Tibial nerve (tissue), 4 donors: ENCODE measurements at regions not wholly inside any gene's neighbourhood (a gene's known extent, or its start where the extent isn't known, plus 50 kb on each side); places are given as distances from the start of the nearest gene placed in this dataset.

Experiments used
- DNase-seq, 2 donors: peaks; one replicate each; pipeline ENCODE4 v3.0.0-alpha.2; 2019; ENCODE audit warnings: low spot score in 2 of 2
- H3K27ac ChIP-seq, 4 donors: fragments of 200-600 bp; sonication (generic) in 3 of 4; one replicate each; pipeline ENCODE4 v1.5.1; 2017 to 2019; ENCODE audit warnings: mild to moderate bottlenecking in 1 of 4
- H3K27me3 ChIP-seq, 2 donors: fragments of 200-600 bp; sonication (generic) in 1 of 2; one replicate each; pipeline versions ENCODE4 v1.5.1 to v1.6.0; 2017 to 2019
- H3K36me3 ChIP-seq, 3 donors: fragments of 200-600 bp; sonication (generic); one replicate each; pipeline ENCODE4 v1.5.1; 2018 to 2019
- H3K4me1 ChIP-seq, 4 donors: fragments of 200-600 bp; sonication (generic) in 3 of 4; one replicate each; pipeline ENCODE4 v1.5.1; 2017 to 2019
- H3K4me3 ChIP-seq, 4 donors: fragments of 200-600 bp; sonication (generic) in 3 of 4; one replicate each; pipeline ENCODE4 v1.5.1; 2017 to 2019; ENCODE audit warnings: mild to moderate bottlenecking in 1 of 4, moderate library complexity in 1 of 4
- H3K9me3 ChIP-seq, 4 donors: fragments of 200-600 bp; sonication (generic) in 3 of 4; one replicate each; pipeline ENCODE4 v1.5.1; 2017 to 2019
- EP300 ChIP-seq, 2 donors: sonication (generic); formaldehyde crosslinking; IDR thresholded peaks; one replicate each; pipeline ENCODE4 v1.6.1; 2017; ENCODE audit warnings: antibody characterized with exemption in 2 of 2, mild to moderate bottlenecking in 1 of 2
- POLR2A ChIP-seq, 2 donors: fragments of 450-650 bp; IDR thresholded peaks; one replicate each; pipeline ENCODE4 v1.6.1; 2017; ENCODE audit warnings: antibody characterized with exemption in 2 of 2, mild to moderate bottlenecking in 2 of 2, moderate library complexity in 2 of 2
- WGBS, 2 donors: methylation state at CpG; one replicate each; pipeline ENCODE4 v1.1.5; 2018; 5-methylcytosine and 5-hydroxymethylcytosine counted together
- TF ChIP-seq, protein P1 (sequence below), 5 experiments: fragments of 200-600 bp in 3 of 5; fragments of 450-650 bp in 2 of 5; sonication (generic) in 3 of 5; IDR thresholded peaks; one replicate each; pipeline ENCODE4 v1.5.1; 2016 to 2019; ENCODE audit warnings: antibody characterized with exemption in 5 of 5, mild to moderate bottlenecking in 3 of 5, moderate library complexity in 2 of 5

DNA sequence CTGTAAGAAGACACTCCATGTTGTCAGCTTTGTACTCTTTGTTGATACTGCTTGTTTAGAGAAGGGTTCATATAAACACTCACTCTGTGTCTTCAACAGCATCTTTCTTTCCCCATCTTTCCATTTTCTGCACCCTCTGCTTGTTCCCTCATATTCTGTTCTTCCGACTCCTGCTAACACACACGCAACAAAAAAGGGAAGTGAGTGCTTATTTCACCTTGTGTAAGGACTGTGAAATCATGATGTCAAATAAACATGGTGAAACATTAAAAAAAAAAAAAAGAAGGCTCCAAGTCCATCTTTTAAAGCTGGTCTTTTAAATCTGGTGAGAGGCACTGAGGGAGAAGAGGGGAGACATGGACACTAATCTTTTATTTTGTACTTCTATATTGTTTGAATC is 145.4 kb downstream of the RPAP3 start:
- Histone ChIP-seq H3K4me1 (no peaks in the 10 kb centered on the region), H3K27ac (no peak overlapping the region), H3K27me3 (no peaks in the 10 kb centered on the region), H3K9me3 (no peaks in the 10 kb centered on the region), H3K36me3 (no peaks in the 10 kb centered on the region), H3K4me3 (no peak overlapping the region)
- WGBS, 2 donors: 83 to 87% methylated on average over 2 of the region's 2 CpGs
- no peak for DNase-seq
- TF ChIP-seq POLR2A (IDR thresholded peaks at IDR 0.05) (no peak), EP300 (IDR thresholded peaks at IDR 0.05) (no peak)
- TF ChIP-seq, protein P1, sequence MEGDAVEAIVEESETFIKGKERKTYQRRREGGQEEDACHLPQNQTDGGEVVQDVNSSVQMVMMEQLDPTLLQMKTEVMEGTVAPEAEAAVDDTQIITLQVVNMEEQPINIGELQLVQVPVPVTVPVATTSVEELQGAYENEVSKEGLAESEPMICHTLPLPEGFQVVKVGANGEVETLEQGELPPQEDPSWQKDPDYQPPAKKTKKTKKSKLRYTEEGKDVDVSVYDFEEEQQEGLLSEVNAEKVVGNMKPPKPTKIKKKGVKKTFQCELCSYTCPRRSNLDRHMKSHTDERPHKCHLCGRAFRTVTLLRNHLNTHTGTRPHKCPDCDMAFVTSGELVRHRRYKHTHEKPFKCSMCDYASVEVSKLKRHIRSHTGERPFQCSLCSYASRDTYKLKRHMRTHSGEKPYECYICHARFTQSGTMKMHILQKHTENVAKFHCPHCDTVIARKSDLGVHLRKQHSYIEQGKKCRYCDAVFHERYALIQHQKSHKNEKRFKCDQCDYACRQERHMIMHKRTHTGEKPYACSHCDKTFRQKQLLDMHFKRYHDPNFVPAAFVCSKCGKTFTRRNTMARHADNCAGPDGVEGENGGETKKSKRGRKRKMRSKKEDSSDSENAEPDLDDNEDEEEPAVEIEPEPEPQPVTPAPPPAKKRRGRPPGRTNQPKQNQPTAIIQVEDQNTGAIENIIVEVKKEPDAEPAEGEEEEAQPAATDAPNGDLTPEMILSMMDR (IDR thresholded peaks at IDR 0.05): no peak

DNA sequence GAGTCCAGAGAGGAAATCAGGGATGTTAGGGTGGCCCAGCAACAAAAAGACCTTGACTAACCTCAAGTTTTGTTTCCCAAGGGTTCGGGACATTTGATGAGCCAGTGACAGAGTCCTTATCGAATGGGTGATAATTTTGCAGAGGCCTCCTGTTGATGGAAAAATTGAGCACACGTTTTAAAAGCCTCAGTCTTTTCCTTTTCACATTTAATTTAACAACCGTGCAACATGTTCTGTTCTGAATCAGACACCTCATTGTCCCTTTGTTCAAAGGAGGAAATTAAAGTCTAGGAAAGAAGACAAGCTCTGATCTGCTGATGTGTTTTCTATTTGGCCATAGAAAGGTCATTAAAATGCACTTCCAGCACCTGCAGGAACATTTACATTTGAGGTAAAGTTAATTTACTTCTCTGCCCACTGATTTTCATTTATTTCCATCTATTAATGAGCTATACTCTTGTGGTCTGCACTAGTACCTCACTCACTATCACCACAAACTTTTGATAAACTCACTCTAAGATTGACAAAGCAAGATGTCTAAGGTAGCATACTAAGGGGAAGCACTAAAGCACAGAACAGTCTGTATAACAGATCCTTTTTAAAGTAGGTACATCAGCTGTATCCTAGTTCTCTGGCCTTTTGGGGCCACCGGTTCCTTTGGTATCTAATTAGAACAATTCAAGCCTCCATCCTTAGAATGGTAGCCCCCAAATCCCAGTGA is 147.0 kb downstream of the RPAP3 start:
- DNase-seq: no peak
- H3K36me3 ChIP-seq: no peaks in the 10 kb centered on the region
- no peaks in the 10 kb centered on the region for H3K4me1 ChIP-seq
- H3K27me3 ChIP-seq: no peaks in the 10 kb centered on the region
- H3K27ac ChIP-seq: no peak overlapping the region
- H3K9me3 ChIP-seq: no peaks in the 10 kb centered on the region
- WGBS, 2 donors: 59 to 60% methylated on average over 5 of the region's 5 CpGs
- H3K4me3 ChIP-seq: no peak overlapping the region
- TF ChIP-seq, protein P1 (IDR thresholded peaks at IDR 0.05): no peak
- TF ChIP-seq EP300 (IDR thresholded peaks at IDR 0.05) (no peak), POLR2A (IDR thresholded peaks at IDR 0.05) (no peak)

DNA sequence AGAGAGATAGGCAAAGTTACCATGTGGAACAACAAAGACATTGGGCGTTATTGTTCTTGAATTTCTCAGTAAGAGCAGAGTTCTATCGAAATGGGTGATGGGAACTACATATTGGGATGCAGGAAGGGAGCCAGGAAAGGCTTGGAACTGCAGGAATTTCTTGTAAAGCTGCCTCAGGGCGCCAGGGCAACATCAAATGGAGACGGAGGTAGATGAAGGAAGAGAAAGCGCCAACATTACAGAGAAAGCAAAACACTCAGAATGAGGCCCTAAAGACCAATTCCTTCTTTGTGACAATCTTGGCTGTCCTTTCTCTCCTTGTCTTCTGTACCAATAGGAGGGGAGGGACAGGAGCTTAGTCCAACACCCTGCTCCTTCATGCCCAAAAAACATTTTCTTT is 148.4 kb downstream of the RPAP3 start:
- no peak for TF ChIP-seq EP300 (IDR thresholded peaks at IDR 0.05)
- TF ChIP-seq POLR2A (IDR thresholded peaks at IDR 0.05): no peak
- TF ChIP-seq, protein P1 (IDR thresholded peaks at IDR 0.05): no peak
- WGBS, 2 donors: 59 to 64% methylated on average over 5 of the region's 5 CpGs
- DNase-seq: no peak
- no peaks in the 10 kb centered on the region for H3K4me1 ChIP-seq
- H3K4me3 ChIP-seq: no peak overlapping the region
- H3K9me3 ChIP-seq: peaks cover 0 to 14% (median 5%) of the 10 kb centered on the region in 4 donors
- H3K27me3 ChIP-seq: no peaks in the 10 kb centered on the region
- no peaks in the 10 kb centered on the region for H3K36me3 ChIP-seq
- H3K27ac ChIP-seq: no peak overlapping the region

DNA sequence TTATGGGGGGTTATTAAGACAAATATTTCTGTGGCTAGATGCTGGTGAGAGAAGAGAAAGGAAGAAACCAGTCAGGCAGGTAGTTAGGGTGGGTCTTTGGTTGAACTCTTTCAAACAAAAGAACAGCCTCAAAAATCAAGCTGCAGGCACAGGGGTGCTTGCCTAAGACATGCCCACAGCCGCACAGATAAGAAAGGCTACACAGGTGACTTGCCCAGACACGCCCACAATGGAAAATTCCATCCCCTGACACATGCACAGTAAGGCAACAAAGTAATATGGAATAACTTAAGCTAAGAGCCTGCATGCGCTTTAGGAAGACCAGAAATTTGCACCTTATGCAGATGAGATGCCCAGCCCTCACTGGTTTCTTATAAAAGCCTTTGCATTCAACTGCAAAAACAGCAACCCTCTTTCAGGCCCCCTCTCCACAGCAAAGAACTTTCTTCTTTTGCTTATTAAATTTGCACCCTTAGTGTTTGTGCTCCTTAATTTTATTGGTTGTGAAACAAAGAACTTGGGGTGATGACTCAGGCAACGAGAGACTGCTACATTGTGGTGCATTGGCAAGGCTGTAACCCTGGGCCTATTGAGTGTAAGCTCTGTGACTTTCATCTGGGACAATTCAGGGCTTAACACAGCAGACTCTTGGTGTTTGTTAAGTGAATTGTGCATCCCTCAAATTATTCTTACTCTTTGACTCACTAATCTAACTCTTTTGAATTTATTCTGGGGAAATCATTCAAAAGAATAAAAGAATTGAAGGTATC is 149.4 kb downstream of the RPAP3 start:
- H3K36me3 ChIP-seq: no peaks in the 10 kb centered on the region
- no peak overlapping the region for H3K27ac ChIP-seq
- H3K4me1 ChIP-seq: peaks cover 0 to 2% (median 0%) of the 10 kb centered on the region in 4 donors
- no peak for TF ChIP-seq POLR2A (IDR thresholded peaks at IDR 0.05)
- TF ChIP-seq, protein P1 (IDR thresholded peaks at IDR 0.05): no peak
- TF ChIP-seq EP300 (IDR thresholded peaks at IDR 0.05): no peak
- no peaks in the 10 kb centered on the region for H3K27me3 ChIP-seq
- H3K9me3 ChIP-seq: peaks cover 0 to 16% (median 5%) of the 10 kb centered on the region in 4 donors
- H3K4me3 ChIP-seq: no peak overlapping the region
- no peak for DNase-seq
- 73 to 85% methylated on average over 4 of the region's 4 CpGs for WGBS, 2 donors

DNA sequence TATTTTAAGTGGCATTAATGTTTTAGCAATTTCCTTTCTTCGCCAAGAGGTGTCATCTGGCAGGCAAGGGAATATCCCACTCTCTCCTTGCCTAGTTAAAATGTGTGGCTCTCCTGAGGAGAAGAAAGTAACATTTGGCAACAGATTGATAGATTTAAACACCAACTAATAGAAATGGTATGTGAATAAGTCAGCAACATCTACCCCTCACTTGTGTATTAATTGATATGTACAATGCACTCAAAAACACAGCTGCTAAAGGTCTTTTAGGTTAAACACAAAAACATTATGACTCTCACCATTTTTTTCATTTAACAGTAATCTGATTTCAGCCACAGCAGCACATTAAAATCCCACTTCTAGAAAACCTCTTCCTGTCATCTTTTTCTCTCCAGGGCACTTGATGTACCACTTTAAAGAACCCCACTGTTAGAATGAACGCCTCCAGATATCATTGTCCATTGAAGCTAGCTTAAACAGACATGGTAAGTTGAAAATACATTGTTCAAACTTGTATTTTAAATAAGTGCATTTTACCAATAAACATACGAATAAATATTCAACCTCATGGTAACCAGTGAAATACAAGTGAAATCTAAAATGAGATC is 151.7 kb downstream of the RPAP3 start:
- no peaks in the 10 kb centered on the region for H3K27me3 ChIP-seq
- no peak for TF ChIP-seq EP300 (IDR thresholded peaks at IDR 0.05)
- TF ChIP-seq, protein P1 (IDR thresholded peaks at IDR 0.05): no peak
- TF ChIP-seq POLR2A (IDR thresholded peaks at IDR 0.05): no peak
- no peak for DNase-seq
- WGBS, 2 donors: 81 to 85% methylated on average over 3 of the region's 3 CpGs
- peaks cover 0 to 16% (median 5%) of the 10 kb centered on the region in 4 donors for H3K9me3 ChIP-seq
- peaks cover 0 to 7% (median 0%) of the 10 kb centered on the region in 4 donors for H3K4me1 ChIP-seq
- no peak overlapping the region for H3K27ac ChIP-seq
- no peak overlapping the region for H3K4me3 ChIP-seq
- no peaks in the 10 kb centered on the region for H3K36me3 ChIP-seq
